ENCODE measurements at regions not wholly inside any gene's neighbourhood (a gene's known extent, or its start where the extent isn't known, plus 50 kb on each side); places are given as distances from the start of the nearest gene placed in this dataset.

- Histone ChIP-seq H3K4me1 (peaks cover 0 to 47% of the 10 kb centered on the region in 2 donors), H3K27me3 (no peaks in the 10 kb centered on the region), H3K9me3 (no peaks in the 10 kb centered on the region), H3K27ac (peak overlapping the region in 1 of 2 donors; percentile 61), H3K36me3 (no peaks in the 10 kb centered on the region), H3K4me3 (no peak overlapping the region)
- intact Hi-C loops (cut with DNase I): no loop called here
- DNase-seq (no peak), ATAC-seq (no peak)
- no peak for TF ChIP-seq CTCF (IDR thresholded peaks at IDR 0.05)
Observed at GRCh38 chr2:136325844-136326331, 207.9 kb upstream of the CXCR4 start.

- no peak for TF ChIP-seq CTCF (IDR thresholded peaks at IDR 0.05)
- no peak for DNase-seq
- H3K36me3 ChIP-seq: no peaks in the 10 kb centered on the region
- peak; percentile 39 for ATAC-seq
- H3K4me3 ChIP-seq: no peak overlapping the region
- H3K4me1 ChIP-seq: peaks cover 0 to 47% of the 10 kb centered on the region in 2 donors
- H3K9me3 ChIP-seq: no peaks in the 10 kb centered on the region
- intact Hi-C loops (cut with DNase I): no loop called here
- H3K27ac ChIP-seq: peak overlapping the region in 1 of 2 donors; percentile 61
- no peaks in the 10 kb centered on the region for H3K27me3 ChIP-seq
Observed at GRCh38 chr2:136324966-136325365, 207.0 kb upstream of the CXCR4 start.

GRCh38 chr2:136323935-136324334 is 206.0 kb upstream of the CXCR4 start:
- ATAC-seq: no peak

GRCh38 chr2:136323195-136323594 is 205.2 kb upstream of the CXCR4 start:
- no peaks in the 10 kb centered on the region for H3K36me3 ChIP-seq
- H3K9me3 ChIP-seq: no peaks in the 10 kb centered on the region
- ATAC-seq: no peak
- no peak for DNase-seq
- H3K4me3 ChIP-seq: no peak overlapping the region
- intact Hi-C loops (cut with DNase I): no loop called here
- no peak for TF ChIP-seq CTCF (IDR thresholded peaks at IDR 0.05)
- no peak overlapping the region for H3K27ac ChIP-seq
- no peaks in the 10 kb centered on the region for H3K27me3 ChIP-seq
- peaks cover 0 to 47% of the 10 kb centered on the region in 2 donors for H3K4me1 ChIP-seq

More at GRCh38 chr2:136323935-136324334, 206.0 kb upstream of the CXCR4 start:
- no peak for TF ChIP-seq CTCF (IDR thresholded peaks at IDR 0.05)
- Histone ChIP-seq H3K36me3 (no peaks in the 10 kb centered on the region), H3K4me1 (peaks cover 0 to 47% of the 10 kb centered on the region in 2 donors), H3K4me3 (no peak overlapping the region), H3K9me3 (no peaks in the 10 kb centered on the region), H3K27ac (no peak overlapping the region), H3K27me3 (no peaks in the 10 kb centered on the region)
- no peak for DNase-seq
- intact Hi-C loops (cut with DNase I): no loop called here

- ATAC-seq (no peak), DNase-seq (no peak)
- peaks cover 0 to 43% of the 10 kb centered on the region in 2 donors for H3K4me1 ChIP-seq
- H3K27ac ChIP-seq: peak overlapping the region in 1 of 2 donors; percentile 23
- no peaks in the 10 kb centered on the region for H3K36me3 ChIP-seq
- intact Hi-C loops (cut with DNase I): no loop called here
- no peaks in the 10 kb centered on the region for H3K27me3 ChIP-seq
- no peak for TF ChIP-seq CTCF (IDR thresholded peaks at IDR 0.05)
- no peak overlapping the region for H3K4me3 ChIP-seq
- no peaks in the 10 kb centered on the region for H3K9me3 ChIP-seq
Observed at GRCh38 chr2:136322428-136322827, 204.5 kb upstream of the CXCR4 start.

Measured in left lung (tissue), 4 donors.